A673 (cell line): ENCODE measurements at regions not wholly inside any gene's neighbourhood (a gene's known extent, or its start where the extent isn't known, plus 50 kb on each side); places are given as distances from the start of the nearest gene placed in this dataset.

Experiments used
- BruUV-seq: library from RNA; stranded (reverse); fragments of 400-500 nt; replicated peaks from 2 replicates; lab custom pipeline; 2021; lab: Mats Ljungman, UMichigan
- CTCF ChIA-PET: fragments of 300-600 bp; sonication (Branson Sonifier 250); formaldehyde crosslinking; loops from one replicate; lab custom pipeline; 2022; ENCODE audit warnings: antibody characterized with exemption; lab: Charles Lee
- POLR2A ChIA-PET: fragments of 300-600 bp; sonication (Branson Sonifier 250); formaldehyde crosslinking; loops from one replicate; lab custom pipeline; 2022; ENCODE audit warnings: antibody characterized with exemption; ENCODE audit not compliant: low non-redundant PET; lab: Charles Lee
- DNase-seq: peaks from one replicate; pipeline ENCODE4 v3.0.0-alpha.2; 2015; ENCODE audit warnings: low spot score
- H3K27ac ChIP-seq: fragments of 200-600 bp; sonication (generic); 2 replicates; pipeline ENCODE4 v1.5.1; 2016; ENCODE audit warnings: mixed run types, low read depth, mild to moderate bottlenecking, mixed read lengths, antibody characterized with exemption, low read length; ENCODE audit not compliant: poor library complexity, severe bottlenecking
- H3K27me3 ChIP-seq: fragments of 200-600 bp; sonication (generic); replicated peaks from 2 replicates; pipeline ENCODE4 v1.6.1; 2017; ENCODE audit warnings: mixed run types, low read depth, mild to moderate bottlenecking, mixed read lengths, antibody characterized with exemption, low read length; ENCODE audit not compliant: insufficient read depth, poor library complexity
- H3K36me3 ChIP-seq: fragments of 200-600 bp; sonication (generic); 2 replicates; pipeline ENCODE4 v1.6.1; 2016; ENCODE audit warnings: mixed run types, mild to moderate bottlenecking, mixed read lengths, antibody characterized with exemption, low read length; ENCODE audit not compliant: insufficient read depth, poor library complexity, severe bottlenecking
- H3K4me1 ChIP-seq: fragments of 200-600 bp; sonication (generic); 2 replicates; pipeline ENCODE4 v1.6.1; 2017; ENCODE audit warnings: mixed run types, mild to moderate bottlenecking, mixed read lengths, antibody characterized with exemption, low read length; ENCODE audit not compliant: insufficient read depth, poor library complexity, severe bottlenecking
- H3K4me3 ChIP-seq: fragments of 200-600 bp; sonication (generic); 2 replicates; pipeline ENCODE4 v1.5.1; 2016; ENCODE audit warnings: low read depth, mixed run types, mild to moderate bottlenecking, mixed read lengths, low read length; ENCODE audit not compliant: poor library complexity, severe bottlenecking
- H3K9me3 ChIP-seq: fragments of 200-600 bp; sonication (generic); 2 replicates; pipeline ENCODE4 v1.6.1; 2016; ENCODE audit warnings: mixed run types, low read depth, mild to moderate bottlenecking, mixed read lengths, antibody characterized with exemption, low read length; ENCODE audit not compliant: poor library complexity, severe bottlenecking
- EZH2 ChIP-seq: fragments of 200-600 bp; sonication (generic); IDR thresholded peaks from 2 replicates; pipeline ENCODE4 v1.6.1; 2017; ENCODE audit warnings: borderline replicate concordance, low read depth, mild to moderate bottlenecking, mixed read lengths, antibody characterized with exemption, low read length; ENCODE audit not compliant: poor library complexity, severe bottlenecking
- intact Hi-C: fragments of 100-400 bp; cut with micrococcal nuclease; formaldehyde crosslinking; loops from one replicate; pipeline ENCODE4 v1.10.0; 2022; ENCODE audit not compliant: unreplicated experiment
- TF ChIP-seq, protein P1 (sequence below): fragments of 300-800, 200-600 bp; sonication (generic); conservative IDR thresholded peaks from 2 replicates; pipeline ENCODE4 v1.5.1; 2017; ENCODE audit warnings: low read depth, mild to moderate bottlenecking, antibody characterized with exemption, low read length, moderate library complexity, mixed read lengths

DNA sequence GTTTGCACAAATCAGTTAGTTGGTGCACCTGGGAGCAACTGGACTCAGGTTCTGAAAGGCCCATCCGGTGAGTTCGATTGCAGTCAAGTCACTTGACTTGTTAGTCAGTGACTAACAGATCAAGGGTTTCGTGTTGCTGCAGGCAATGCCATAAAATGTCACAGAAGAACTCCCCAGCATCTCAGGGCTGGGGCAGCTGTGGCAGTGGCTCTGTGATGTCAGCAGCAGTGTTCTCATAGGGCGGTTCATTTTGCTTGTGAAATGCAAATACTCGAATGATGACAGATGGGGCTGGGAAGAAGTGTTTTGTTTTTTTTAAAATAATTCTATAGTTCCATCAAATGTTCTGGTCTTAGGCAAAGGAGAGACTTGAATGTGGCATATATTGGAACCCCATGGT is 287.8 kb downstream of the LMX1A start:
- no peaks in the 10 kb centered on the region for H3K4me1 ChIP-seq
- no peak overlapping the region for H3K27ac ChIP-seq
- H3K4me3 ChIP-seq, result no peak overlapping the region
- TF ChIP-seq, protein P1, sequence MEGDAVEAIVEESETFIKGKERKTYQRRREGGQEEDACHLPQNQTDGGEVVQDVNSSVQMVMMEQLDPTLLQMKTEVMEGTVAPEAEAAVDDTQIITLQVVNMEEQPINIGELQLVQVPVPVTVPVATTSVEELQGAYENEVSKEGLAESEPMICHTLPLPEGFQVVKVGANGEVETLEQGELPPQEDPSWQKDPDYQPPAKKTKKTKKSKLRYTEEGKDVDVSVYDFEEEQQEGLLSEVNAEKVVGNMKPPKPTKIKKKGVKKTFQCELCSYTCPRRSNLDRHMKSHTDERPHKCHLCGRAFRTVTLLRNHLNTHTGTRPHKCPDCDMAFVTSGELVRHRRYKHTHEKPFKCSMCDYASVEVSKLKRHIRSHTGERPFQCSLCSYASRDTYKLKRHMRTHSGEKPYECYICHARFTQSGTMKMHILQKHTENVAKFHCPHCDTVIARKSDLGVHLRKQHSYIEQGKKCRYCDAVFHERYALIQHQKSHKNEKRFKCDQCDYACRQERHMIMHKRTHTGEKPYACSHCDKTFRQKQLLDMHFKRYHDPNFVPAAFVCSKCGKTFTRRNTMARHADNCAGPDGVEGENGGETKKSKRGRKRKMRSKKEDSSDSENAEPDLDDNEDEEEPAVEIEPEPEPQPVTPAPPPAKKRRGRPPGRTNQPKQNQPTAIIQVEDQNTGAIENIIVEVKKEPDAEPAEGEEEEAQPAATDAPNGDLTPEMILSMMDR, result no peak
- no peak for TF ChIP-seq EZH2
- H3K27me3 ChIP-seq, result no peaks in the 10 kb centered on the region
- ChIA-PET POLR2A (no interaction called here), CTCF (no interaction called here)
- H3K36me3 ChIP-seq, result no peaks in the 10 kb centered on the region
- intact Hi-C loops, result no loop called here
- H3K9me3 ChIP-seq, result no peaks in the 10 kb centered on the region
- no peak for DNase-seq
- BruUV-seq, result no TSS peak

DNA sequence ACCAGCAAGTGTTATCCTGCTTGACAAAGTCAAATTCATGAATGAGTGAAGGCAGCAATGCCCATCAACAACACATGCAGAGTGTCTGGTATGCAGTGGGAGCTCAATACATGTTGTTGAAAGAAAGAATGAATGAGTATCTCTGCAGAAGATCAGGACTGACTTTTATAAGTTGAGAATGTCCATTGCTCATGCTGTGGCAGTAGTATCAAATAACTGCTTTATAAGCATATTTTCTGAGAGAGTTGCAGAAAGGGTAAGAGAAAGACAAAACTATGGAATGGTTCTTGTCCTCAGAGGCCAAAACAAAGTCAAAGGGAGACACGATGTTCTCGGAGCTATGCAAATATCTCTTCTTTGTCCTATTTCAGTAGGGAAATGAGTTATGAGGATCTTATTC is 288.7 kb downstream of the LMX1A start:
- CTCF ChIA-PET, result no interaction called here
- POLR2A ChIA-PET, result no interaction called here
- peaks cover 8% of the 10 kb centered on the region for H3K4me1 ChIP-seq
- intact Hi-C loops, result no loop called here
- BruUV-seq, result no TSS peak
- H3K9me3 ChIP-seq, result no peaks in the 10 kb centered on the region
- no peak overlapping the region for H3K4me3 ChIP-seq
- DNase-seq, result no peak
- no peak overlapping the region for H3K27ac ChIP-seq
- no peak for TF ChIP-seq EZH2
- TF ChIP-seq, protein P1, result no peak
- H3K36me3 ChIP-seq, result no peaks in the 10 kb centered on the region
- H3K27me3 ChIP-seq, result no peaks in the 10 kb centered on the region

DNA sequence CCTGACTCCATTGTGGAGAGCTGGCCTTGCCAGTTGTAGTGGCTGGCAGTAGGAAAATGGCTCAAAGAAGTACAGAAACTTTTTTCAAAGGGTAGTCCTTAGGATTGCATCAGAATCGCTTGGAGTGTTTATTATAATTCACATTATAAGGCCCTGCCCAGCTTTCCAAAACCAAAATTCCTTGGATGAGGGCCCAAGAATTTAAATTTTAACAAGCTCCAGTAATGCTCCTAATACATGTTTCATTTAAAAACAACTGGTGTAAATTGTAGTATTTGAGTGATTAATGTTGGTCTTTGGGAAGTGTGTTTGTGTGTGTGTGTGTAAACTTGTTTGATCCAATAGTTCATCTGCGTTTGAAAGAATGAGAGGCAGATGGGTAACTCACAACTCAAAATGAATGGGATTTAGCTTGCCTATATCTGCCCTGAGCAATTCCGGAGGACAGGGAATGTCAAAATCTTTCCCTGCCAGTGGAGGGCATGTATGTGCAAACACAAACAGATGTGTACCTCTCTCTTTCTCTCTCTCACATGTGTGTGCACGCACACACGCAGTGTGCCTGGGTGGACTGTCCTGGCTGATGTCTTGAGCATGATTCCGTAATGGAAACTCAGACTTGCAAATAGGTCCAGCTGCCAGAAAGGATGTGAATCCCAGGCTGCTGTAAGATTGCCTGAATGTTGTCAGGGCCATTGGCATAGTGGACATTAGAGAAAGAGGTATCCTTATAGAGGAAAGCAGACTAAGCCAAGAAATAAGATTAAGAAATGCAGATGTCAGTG is 293.1 kb downstream of the LMX1A start:
- Histone ChIP-seq H3K36me3 (no peaks in the 10 kb centered on the region), H3K4me1 (peaks cover 9% of the 10 kb centered on the region), H3K27me3 (no peaks in the 10 kb centered on the region), H3K27ac (no peak overlapping the region), H3K9me3 (no peaks in the 10 kb centered on the region), H3K4me3 (no peak overlapping the region)
- BruUV-seq, result no TSS peak
- intact Hi-C loops, result no loop called here
- DNase-seq, result no peak
- CTCF ChIA-PET, result interaction anchor here (1.2 kb wide), 1 partner anchor 10 kb away, joined by 3 read pairs; no protein-coding TSS in a partner anchor
- TF ChIP-seq, protein P1, result no peak
- no peak for TF ChIP-seq EZH2
- POLR2A ChIA-PET, result no interaction called here
